ENCODE measurements at regions not wholly inside any gene's neighbourhood (a gene's known extent, or its start where the extent isn't known, plus 50 kb on each side); places are given as distances from the start of the nearest gene placed in this dataset.

GRCh38 chr1:195717651-195718050, 890.6 kb downstream of the KCNT2 start:
- no peak for TF ChIP-seq ISL1 (CRISPR knock-in tag; IDR thresholded peaks at IDR 0.05)
- TF ChIP-seq ZNF8 (CRISPR knock-in tag; IDR thresholded peaks at IDR 0.05) = no peak
- TF ChIP-seq ZC3H10 (CRISPR knock-in tag; IDR thresholded peaks at IDR 0.05) = no peak
- no peak for TF ChIP-seq OSR1 (CRISPR knock-in tag; IDR thresholded peaks at IDR 0.05)
- no peak for TF ChIP-seq PATZ1 (CRISPR knock-in tag; IDR thresholded peaks at IDR 0.05; ENCODE audit: borderline replicate concordance)
- no peak for TF ChIP-seq POU6F1 (CRISPR knock-in tag; IDR thresholded peaks at IDR 0.05; ENCODE audit: borderline replicate concordance, low read depth)
- no peak for TF ChIP-seq RARB (CRISPR knock-in tag; IDR thresholded peaks at IDR 0.05)
- TF ChIP-seq CSRNP3 (CRISPR knock-in tag; IDR thresholded peaks at IDR 0.05) = no peak
- TF ChIP-seq GLIS3 (CRISPR knock-in tag; IDR thresholded peaks at IDR 0.05) = no peak
- no peak for TF ChIP-seq CREB5 (CRISPR knock-in tag; IDR thresholded peaks at IDR 0.05; ENCODE audit: low read depth)
- TF ChIP-seq SNAI2 (CRISPR knock-in tag; IDR thresholded peaks at IDR 0.05) = no peak
- peak; percentile 96 for ATAC-seq

GRCh38 chr1:195715652-195716051, 892.6 kb downstream of the KCNT2 start:
- ATAC-seq = no peak

GRCh38 chr1:195714248-195714647, 894.0 kb downstream of the KCNT2 start:
- TF ChIP-seq CSRNP3 (CRISPR knock-in tag; IDR thresholded peaks at IDR 0.05) (no peak), TOX (CRISPR knock-in tag; IDR thresholded peaks at IDR 0.05; ENCODE audit: borderline replicate concordance) (peak; percentile 78)
- ATAC-seq = peak; percentile 56

More at GRCh38 chr1:195715652-195716051, 892.6 kb downstream of the KCNT2 start:
- TF ChIP-seq SNAI2 (CRISPR knock-in tag; IDR thresholded peaks at IDR 0.05) (no peak), ISL1 (CRISPR knock-in tag; IDR thresholded peaks at IDR 0.05) (no peak), ZC3H10 (CRISPR knock-in tag; IDR thresholded peaks at IDR 0.05) (peak; percentile 39; the same call in 1 of the 2 replicates), TOX (CRISPR knock-in tag; IDR thresholded peaks at IDR 0.05; ENCODE audit: borderline replicate concordance) (0 out of 2 replicates have a peak, but pooled peaks have one; percentile 13), ZFP3 (CRISPR knock-in tag; IDR thresholded peaks at IDR 0.05) (no peak), GLIS3 (CRISPR knock-in tag; IDR thresholded peaks at IDR 0.05) (no peak)

GRCh38 chr1:195709821-195710220, 898.4 kb downstream of the KCNT2 start:
- ATAC-seq = no peak
- no peak for TF ChIP-seq TSHZ2 (CRISPR knock-in tag; IDR thresholded peaks at IDR 0.05)
- TF ChIP-seq CREB5 (CRISPR knock-in tag; IDR thresholded peaks at IDR 0.05; ENCODE audit: low read depth) = no peak
- no peak for TF ChIP-seq PPARA (CRISPR knock-in tag; IDR thresholded peaks at IDR 0.05; ENCODE audit: borderline replicate concordance)
- no peak for TF ChIP-seq ZC3H10 (CRISPR knock-in tag; IDR thresholded peaks at IDR 0.05)
- no peak for TF ChIP-seq TCF4 (CRISPR knock-in tag; IDR thresholded peaks at IDR 0.05; ENCODE audit: borderline replicate concordance)
- no peak for TF ChIP-seq ZFP30 (CRISPR knock-in tag; IDR thresholded peaks at IDR 0.05)
- TF ChIP-seq ZNF8 (CRISPR knock-in tag; IDR thresholded peaks at IDR 0.05) = no peak
- TF ChIP-seq CSDC2 (CRISPR knock-in tag; IDR thresholded peaks at IDR 0.05) = no peak
- TF ChIP-seq RARB (CRISPR knock-in tag; IDR thresholded peaks at IDR 0.05) = no peak
- no peak for TF ChIP-seq GLIS3 (CRISPR knock-in tag; IDR thresholded peaks at IDR 0.05)
- no peak for TF ChIP-seq ZNF70 (CRISPR knock-in tag; IDR thresholded peaks at IDR 0.05)
- no peak for TF ChIP-seq TOX (CRISPR knock-in tag; IDR thresholded peaks at IDR 0.05; ENCODE audit: borderline replicate concordance)
- TF ChIP-seq OSR1 (CRISPR knock-in tag; IDR thresholded peaks at IDR 0.05) = no peak
- TF ChIP-seq ISL1 (CRISPR knock-in tag; IDR thresholded peaks at IDR 0.05) = no peak
- no peak for TF ChIP-seq ZFP3 (CRISPR knock-in tag; IDR thresholded peaks at IDR 0.05)
- no peak for TF ChIP-seq ARNTL (CRISPR knock-in tag; IDR thresholded peaks at IDR 0.05; ENCODE audit: borderline replicate concordance, low read depth)
- no peak for TF ChIP-seq ZNF565 (CRISPR knock-in tag; conservative IDR thresholded peaks at IDR 0.05; ENCODE audit: low read depth)
- no peak for TF ChIP-seq CSRNP3 (CRISPR knock-in tag; IDR thresholded peaks at IDR 0.05)
